A673 (cell line): ENCODE measurements at regions not wholly inside any gene's neighbourhood (a gene's known extent, or its start where the extent isn't known, plus 50 kb on each side); places are given as distances from the start of the nearest gene placed in this dataset.

Experiments
- CTCF ChIP-seq: fragments of 300-800, 200-600 bp; sonication (generic); conservative IDR thresholded peaks from 2 replicates; pipeline ENCODE4 v1.5.1; 2017; ENCODE audit warnings: low read depth, mild to moderate bottlenecking, antibody characterized with exemption, low read length, moderate library complexity, mixed read lengths
- EZH2 ChIP-seq: fragments of 200-600 bp; sonication (generic); IDR thresholded peaks from 2 replicates; pipeline ENCODE4 v1.6.1; 2017; ENCODE audit warnings: borderline replicate concordance, low read depth, mild to moderate bottlenecking, mixed read lengths, antibody characterized with exemption, low read length; ENCODE audit not compliant: poor library complexity, severe bottlenecking

- TF ChIP-seq EZH2 (no peak), CTCF (no peak)
Observed at GRCh38 chr5:162487528-162488525, 420.3 kb downstream of the GABRG2 start.
